Kidney capillary endothelial cell (primary cell): ENCODE measurements at regions not wholly inside any gene's neighbourhood (a gene's known extent, or its start where the extent isn't known, plus 50 kb on each side); places are given as distances from the start of the nearest gene placed in this dataset.
"Not testable (repeated sequence)": the region's sequence is repeated elsewhere in the genome, so short reads cannot be mapped to it uniquely, and the experiment has no call there.

Source experiments
- DNase-seq: peaks from one replicate; pipeline ENCODE4 v3.0.0-alpha.2; 2018; ENCODE audit warnings: low spot score

- no peak for DNase-seq
Measured at GRCh38 chr9:1919229-1919628, 95.9 kb upstream of the SMARCA2 start.

GRCh38 chr9:1920386-1920785, 94.8 kb upstream of the SMARCA2 start:
- DNase-seq: no peak

GRCh38 chr9:1922026-1922425, 93.1 kb upstream of the SMARCA2 start:
- DNase-seq: no peak

- no peak for DNase-seq
Measured at GRCh38 chr9:1927546-1927945, 87.6 kb upstream of the SMARCA2 start.

GRCh38 chr9:1929134-1929533, 86.0 kb upstream of the SMARCA2 start:
- no peak for DNase-seq

GRCh38 chr9:1929722-1930244, 85.4 kb upstream of the SMARCA2 start:
- no peak for DNase-seq

GRCh38 chr9:1930245-1930736, 84.9 kb upstream of the SMARCA2 start:
- DNase-seq: not testable (repeated sequence)

GRCh38 chr9:1938135-1938534, 77.0 kb upstream of the SMARCA2 start:
- no peak for DNase-seq

GRCh38 chr9:1938675-1939170, 76.4 kb upstream of the SMARCA2 start:
- no peak for DNase-seq

GRCh38 chr9:1939466-1939865, 75.7 kb upstream of the SMARCA2 start:
- DNase-seq: no peak

GRCh38 chr9:1939926-1940368, 75.2 kb upstream of the SMARCA2 start:
- peak; percentile 12 for DNase-seq

GRCh38 chr9:1941989-1942388, 73.2 kb upstream of the SMARCA2 start:
- DNase-seq: no peak

- DNase-seq: no peak
Measured at GRCh38 chr9:1946526-1947283, 68.4 kb upstream of the SMARCA2 start.

GRCh38 chr9:1947438-1947837, 67.7 kb upstream of the SMARCA2 start:
- no peak for DNase-seq

GRCh38 chr9:1948541-1948940, 66.6 kb upstream of the SMARCA2 start:
- DNase-seq: no peak

GRCh38 chr9:1951446-1951845, 63.7 kb upstream of the SMARCA2 start:
- no peak for DNase-seq

GRCh38 chr9:1952001-1952400, 63.1 kb upstream of the SMARCA2 start:
- no peak for DNase-seq

- DNase-seq: no peak
Measured at GRCh38 chr9:1954238-1954637, 60.9 kb upstream of the SMARCA2 start.

- DNase-seq: no peak
Measured at GRCh38 chr9:1956958-1957357, 58.2 kb upstream of the SMARCA2 start.

GRCh38 chr9:1957856-1958255, 57.3 kb upstream of the SMARCA2 start:
- DNase-seq: no peak

GRCh38 chr9:1959371-1959770, 55.8 kb upstream of the SMARCA2 start:
- DNase-seq: no peak

GRCh38 chr9:1960342-1961042, 54.7 kb upstream of the SMARCA2 start:
- DNase-seq: no peak

GRCh38 chr9:1962122-1962521, 53.0 kb upstream of the SMARCA2 start:
- DNase-seq: no peak
